Activated naive CD8-positive, alpha-beta T cell treated with anti-CD3 and anti-CD28 coated beads, Interleukin-2, amount 50 U/mL, for 24 hours (primary cell): ENCODE measurements at regions not wholly inside any gene's neighbourhood (a gene's known extent, or its start where the extent isn't known, plus 50 kb on each side); places are given as distances from the start of the nearest gene placed in this dataset.
"Not testable (repeated sequence)": the region's sequence is repeated elsewhere in the genome, so short reads cannot be mapped to it uniquely, and the experiment has no call there.

Source experiments
- ATAC-seq: fragments of 150-1000 bp; cut with Tn5 transposase; one replicate; pipeline ENCODE4 v1.10.0; 2021
- DNase-seq: peaks from one replicate; pipeline ENCODE4 v3.0.0; 2021
- H3K27ac Mint-ChIP-seq: one replicate; pipeline ENCODE4 v1.8.0; 2021; ENCODE audit warnings: mild to moderate bottlenecking, mixed read lengths
- H3K27me3 Mint-ChIP-seq: one replicate; pipeline ENCODE4 v1.8.0; 2021; ENCODE audit warnings: mixed read lengths
- H3K36me3 Mint-ChIP-seq: one replicate; pipeline ENCODE4 v1.8.0; 2021; ENCODE audit warnings: low read depth, mixed read lengths
- H3K4me1 Mint-ChIP-seq: one replicate; pipeline ENCODE4 v1.8.0; 2021; ENCODE audit warnings: mixed read lengths
- H3K4me3 Mint-ChIP-seq: one replicate; pipeline ENCODE4 v1.8.0; 2021; ENCODE audit warnings: mild to moderate bottlenecking, moderate library complexity, mixed read lengths
- H3K9me3 Mint-ChIP-seq: one replicate; pipeline ENCODE4 v1.8.0; 2021; ENCODE audit warnings: mixed read lengths

DNA sequence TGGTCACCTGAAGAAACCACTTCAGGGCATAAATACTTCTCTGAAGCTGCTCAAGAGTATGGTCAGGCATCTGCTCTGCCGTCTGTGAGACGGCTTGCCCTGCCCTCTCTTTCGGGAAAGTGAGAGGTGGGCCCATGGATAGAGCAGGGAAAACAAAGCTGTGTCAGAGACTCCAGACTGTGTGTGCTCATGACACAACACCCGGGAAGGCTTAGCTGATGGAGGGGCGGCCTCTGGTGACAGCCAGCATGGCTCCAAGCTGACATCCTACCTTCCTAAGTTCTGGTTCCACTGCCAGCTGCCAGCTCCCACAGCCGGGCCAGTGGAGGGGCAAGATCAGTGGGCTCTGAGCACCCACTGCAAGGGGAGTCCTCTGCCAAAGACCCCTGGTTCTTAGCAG lies 215.3 kb downstream of the ANKRD30B start:
- no peak overlapping the region for H3K4me3 Mint-ChIP-seq
- H3K36me3 Mint-ChIP-seq = no peaks in the 10 kb centered on the region
- no peaks in the 10 kb centered on the region for H3K9me3 Mint-ChIP-seq
- no peaks in the 10 kb centered on the region for H3K27me3 Mint-ChIP-seq
- no peak for ATAC-seq
- no peaks in the 10 kb centered on the region for H3K4me1 Mint-ChIP-seq
- H3K27ac Mint-ChIP-seq = no peak overlapping the region
- DNase-seq = no peak

DNA sequence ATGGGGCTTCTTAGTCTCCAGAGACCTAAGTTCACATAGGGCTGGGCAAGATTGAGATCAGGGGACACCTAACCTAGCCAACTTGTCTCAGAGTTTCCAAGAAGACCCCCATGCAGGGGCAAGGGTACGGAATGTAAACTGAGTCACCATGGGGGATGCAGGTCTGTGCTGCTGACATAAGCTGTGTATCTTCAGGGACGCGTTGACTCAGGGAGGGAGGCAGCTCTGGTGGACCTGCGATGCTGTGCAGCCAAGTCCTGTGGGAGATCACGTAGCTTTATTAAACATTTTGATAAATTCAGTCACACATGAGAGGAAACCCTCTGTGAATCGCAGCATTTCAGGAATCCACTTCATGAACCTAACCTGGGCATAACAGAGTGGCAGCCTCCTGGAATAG lies 216.0 kb downstream of the ANKRD30B start:
- Mint-ChIP-seq H3K27ac (no peak overlapping the region), H3K4me3 (no peak overlapping the region)

DNA sequence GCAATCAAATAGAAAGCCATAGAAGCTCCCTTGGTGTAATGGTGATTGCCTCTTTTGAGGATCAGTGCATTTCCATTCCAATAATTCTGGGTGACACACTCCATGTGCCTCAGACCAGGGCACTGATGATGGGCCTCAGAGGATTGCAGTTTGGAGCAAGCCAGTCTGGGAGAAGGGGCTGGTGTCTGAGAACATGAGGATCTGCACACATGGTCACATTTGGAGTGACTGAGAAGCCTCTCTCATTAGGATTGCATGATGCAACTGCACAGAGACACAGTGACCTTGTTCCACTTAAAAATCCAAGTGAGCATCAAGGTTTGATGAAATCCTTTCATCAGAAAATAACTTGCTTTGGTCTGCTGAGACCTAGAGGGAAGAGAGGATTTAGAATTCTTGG lies 216.4 kb downstream of the ANKRD30B start:
- no peaks in the 10 kb centered on the region for H3K27me3 Mint-ChIP-seq
- H3K4me1 Mint-ChIP-seq = no peaks in the 10 kb centered on the region
- no peaks in the 10 kb centered on the region for H3K36me3 Mint-ChIP-seq
- H3K4me3 Mint-ChIP-seq = no peak overlapping the region
- ATAC-seq (no peak), DNase-seq (no peak)
- H3K9me3 Mint-ChIP-seq = no peaks in the 10 kb centered on the region
- H3K27ac Mint-ChIP-seq = no peak overlapping the region

More for the DNA sequence above, 216.0 kb downstream of the ANKRD30B start:
- no peak for ATAC-seq
- DNase-seq = no peak
- Mint-ChIP-seq H3K36me3 (no peaks in the 10 kb centered on the region), H3K4me1 (no peaks in the 10 kb centered on the region), H3K27me3 (no peaks in the 10 kb centered on the region), H3K9me3 (no peaks in the 10 kb centered on the region)

DNA sequence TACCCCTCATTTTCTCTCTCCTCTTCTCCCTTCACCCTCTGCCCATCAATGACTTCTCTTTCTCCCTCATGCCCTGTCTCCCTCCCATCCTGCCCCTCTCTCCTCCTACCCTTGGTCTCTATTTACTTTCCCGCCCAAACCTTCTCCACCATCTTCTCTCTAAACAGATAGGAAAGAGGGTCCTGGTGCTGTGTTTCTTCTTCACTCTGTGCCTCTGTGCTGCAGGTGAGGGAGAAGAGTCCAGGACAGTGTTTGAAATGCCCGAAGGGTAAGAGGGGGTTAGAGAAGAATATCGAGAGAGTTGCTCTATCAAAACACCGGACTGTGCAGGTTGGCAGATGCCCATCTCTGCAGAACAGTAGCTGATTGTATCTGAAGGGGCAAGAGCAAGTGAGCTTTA lies 217.0 kb downstream of the ANKRD30B start:
- H3K9me3 Mint-ChIP-seq, H3K36me3 Mint-ChIP-seq, H3K4me3 Mint-ChIP-seq, ATAC-seq, H3K27ac Mint-ChIP-seq, H3K27me3 Mint-ChIP-seq, DNase-seq, H3K4me1 Mint-ChIP-seq: not testable (repeated sequence)

DNA sequence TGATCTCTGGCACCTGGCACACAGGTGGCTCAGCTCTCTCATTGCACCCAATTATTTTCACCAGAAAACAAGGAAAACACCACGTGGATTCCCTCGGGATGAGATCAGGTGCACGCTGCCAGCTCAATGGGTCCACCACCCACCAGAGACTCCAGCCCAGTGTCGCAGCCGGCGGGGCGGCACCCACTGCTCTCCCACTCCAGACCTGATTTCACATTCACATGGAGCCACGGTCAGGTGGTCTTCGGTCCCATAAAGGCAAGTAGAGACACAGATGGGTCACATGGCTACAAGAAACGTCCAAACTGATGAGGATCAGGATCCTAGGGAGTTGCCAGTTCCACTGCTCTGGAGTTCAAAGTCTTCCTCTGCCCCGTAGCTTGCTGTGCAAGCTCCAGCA lies 217.6 kb downstream of the ANKRD30B start:
- no peaks in the 10 kb centered on the region for H3K4me1 Mint-ChIP-seq
- H3K4me3 Mint-ChIP-seq = no peak overlapping the region
- H3K9me3 Mint-ChIP-seq = no peaks in the 10 kb centered on the region
- no peak overlapping the region for H3K27ac Mint-ChIP-seq
- H3K27me3 Mint-ChIP-seq = no peaks in the 10 kb centered on the region
- ATAC-seq (no peak), DNase-seq (no peak)
- H3K36me3 Mint-ChIP-seq = no peaks in the 10 kb centered on the region

DNA sequence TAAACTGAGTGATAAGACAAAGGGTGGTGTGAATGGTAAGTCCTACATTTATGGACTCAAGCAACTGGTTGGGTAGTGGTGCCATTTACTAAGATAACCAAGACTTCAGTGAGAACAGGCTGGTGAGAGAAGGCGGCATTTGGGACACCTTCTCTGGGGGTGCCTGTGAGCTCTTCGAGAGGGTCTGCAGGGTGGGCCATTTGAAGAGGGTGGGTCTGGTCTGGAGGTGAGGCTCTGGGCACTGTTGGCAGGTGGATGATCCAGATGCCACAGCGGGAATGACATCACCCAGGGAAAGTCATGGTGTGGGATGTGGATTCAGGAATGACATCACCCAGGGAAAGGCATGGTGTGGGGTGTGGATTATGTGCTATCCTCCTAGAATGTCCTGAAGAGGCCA lies 219.3 kb downstream of the ANKRD30B start:
- H3K27me3 Mint-ChIP-seq, ATAC-seq, H3K27ac Mint-ChIP-seq, H3K4me3 Mint-ChIP-seq, DNase-seq, H3K9me3 Mint-ChIP-seq, H3K4me1 Mint-ChIP-seq, H3K36me3 Mint-ChIP-seq: not testable (repeated sequence)

DNA sequence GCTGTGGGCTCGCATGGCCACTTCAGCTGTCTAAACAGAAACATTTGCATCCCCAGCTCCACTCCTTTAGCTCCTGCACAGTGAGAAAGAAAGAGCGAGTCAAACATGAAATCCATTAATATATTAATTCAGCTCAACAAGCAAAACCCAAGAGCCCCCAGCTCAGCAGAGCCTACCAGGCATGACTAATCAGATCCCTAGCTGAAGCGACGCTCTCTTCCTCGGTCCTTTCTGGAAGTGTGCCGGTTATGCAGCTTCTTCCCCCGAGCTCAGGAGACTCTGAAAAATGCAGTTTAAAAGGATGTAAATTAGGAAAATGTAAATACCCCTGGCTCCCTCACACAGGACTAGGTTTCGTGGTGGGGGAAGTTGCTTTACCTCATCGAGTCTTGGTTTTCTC lies 221.5 kb downstream of the ANKRD30B start:
- Mint-ChIP-seq H3K9me3 (no peaks in the 10 kb centered on the region), H3K4me3 (no peak overlapping the region), H3K27me3 (no peaks in the 10 kb centered on the region), H3K4me1 (no peaks in the 10 kb centered on the region), H3K36me3 (no peaks in the 10 kb centered on the region), H3K27ac (no peak overlapping the region)
- DNase-seq (no peak), ATAC-seq (no peak)

DNA sequence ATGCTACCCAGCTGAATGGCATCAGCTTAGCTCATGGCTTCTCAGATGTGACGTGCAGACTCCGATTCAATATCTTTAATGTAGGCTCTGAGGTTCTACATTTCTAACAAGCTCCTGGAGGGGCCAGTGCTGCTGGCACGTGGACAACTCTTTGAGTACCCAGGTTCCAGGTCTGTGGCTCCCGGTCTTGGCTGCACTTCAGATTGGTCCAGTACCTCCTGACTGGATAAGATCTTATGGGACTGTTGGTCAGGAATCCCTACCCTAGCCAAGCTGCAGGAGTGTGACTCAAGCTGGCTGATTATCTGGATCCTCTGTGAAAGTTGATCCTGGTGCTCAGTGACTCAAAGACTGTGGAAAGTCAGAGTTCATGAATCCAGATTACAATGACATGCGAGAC lies 222.1 kb downstream of the ANKRD30B start:
- no peak overlapping the region for H3K27ac Mint-ChIP-seq

DNA sequence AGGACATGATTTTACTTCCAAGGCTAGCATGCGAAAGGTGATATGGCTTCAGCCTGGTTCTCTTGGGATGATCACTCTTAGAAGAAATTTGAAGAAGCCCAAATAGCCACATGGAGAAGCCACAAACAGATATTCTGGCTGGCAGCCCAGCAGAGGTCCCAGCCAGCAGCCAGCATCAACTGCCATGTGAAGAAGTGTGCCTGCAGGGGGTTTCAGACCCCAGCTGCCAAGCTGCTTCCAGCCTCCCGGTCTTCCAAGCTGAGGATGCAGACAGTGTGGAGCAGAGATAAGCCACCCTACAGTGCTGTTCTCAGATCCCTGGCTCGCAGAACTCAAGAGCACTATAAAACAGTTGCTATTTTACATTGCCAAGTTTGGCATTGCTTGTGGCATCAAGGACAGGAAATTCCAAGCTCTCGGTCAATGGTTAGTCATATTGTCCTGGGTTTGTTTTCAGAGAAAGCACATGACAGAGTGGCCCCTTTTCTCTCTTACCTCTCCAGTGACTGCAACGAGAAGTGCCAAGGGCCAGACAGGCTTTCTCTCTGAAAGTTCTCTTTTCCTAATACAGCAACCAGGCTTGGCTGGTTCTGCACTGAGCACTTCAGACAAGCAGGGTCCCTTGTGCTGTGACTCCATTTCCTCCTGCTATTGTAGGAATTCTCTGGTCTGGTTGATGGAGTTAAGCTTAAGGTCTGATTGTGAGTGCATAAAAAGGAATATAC lies 223.7 kb downstream of the ANKRD30B start:
- DNase-seq (no peak), ATAC-seq (no peak)
- Mint-ChIP-seq H3K4me3 (no peak overlapping the region), H3K4me1 (no peaks in the 10 kb centered on the region), H3K36me3 (no peaks in the 10 kb centered on the region), H3K9me3 (no peaks in the 10 kb centered on the region), H3K27ac (no peak overlapping the region), H3K27me3 (no peaks in the 10 kb centered on the region)

More for the DNA sequence above, 222.1 kb downstream of the ANKRD30B start:
- no peaks in the 10 kb centered on the region for H3K9me3 Mint-ChIP-seq
- H3K4me1 Mint-ChIP-seq = no peaks in the 10 kb centered on the region
- DNase-seq (no peak), ATAC-seq (no peak)
- no peak overlapping the region for H3K4me3 Mint-ChIP-seq
- no peaks in the 10 kb centered on the region for H3K36me3 Mint-ChIP-seq
- H3K27me3 Mint-ChIP-seq = no peaks in the 10 kb centered on the region

DNA sequence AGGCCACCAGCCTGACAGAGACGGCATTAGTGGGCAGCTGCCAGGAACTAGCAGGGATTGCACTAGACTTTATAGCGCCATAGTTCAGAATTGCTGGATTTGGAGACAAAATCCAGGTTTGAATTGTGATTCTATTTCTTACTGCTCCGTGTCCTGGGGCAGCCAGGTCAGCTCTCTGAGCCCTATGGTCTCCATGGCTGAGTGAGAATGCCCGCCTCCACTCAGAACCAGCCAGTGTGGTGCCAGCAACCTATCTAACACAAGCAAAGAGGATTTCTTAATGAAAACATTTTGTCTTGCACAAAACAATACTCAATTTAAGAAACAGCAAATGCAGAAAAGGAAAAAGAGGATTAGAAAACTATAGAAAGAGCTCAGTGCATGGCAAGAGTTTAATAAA lies 225.4 kb downstream of the ANKRD30B start:
- not testable (repeated sequence) for DNase-seq, H3K9me3 Mint-ChIP-seq, H3K4me1 Mint-ChIP-seq, H3K27ac Mint-ChIP-seq, H3K4me3 Mint-ChIP-seq, ATAC-seq, H3K27me3 Mint-ChIP-seq, H3K36me3 Mint-ChIP-seq

DNA sequence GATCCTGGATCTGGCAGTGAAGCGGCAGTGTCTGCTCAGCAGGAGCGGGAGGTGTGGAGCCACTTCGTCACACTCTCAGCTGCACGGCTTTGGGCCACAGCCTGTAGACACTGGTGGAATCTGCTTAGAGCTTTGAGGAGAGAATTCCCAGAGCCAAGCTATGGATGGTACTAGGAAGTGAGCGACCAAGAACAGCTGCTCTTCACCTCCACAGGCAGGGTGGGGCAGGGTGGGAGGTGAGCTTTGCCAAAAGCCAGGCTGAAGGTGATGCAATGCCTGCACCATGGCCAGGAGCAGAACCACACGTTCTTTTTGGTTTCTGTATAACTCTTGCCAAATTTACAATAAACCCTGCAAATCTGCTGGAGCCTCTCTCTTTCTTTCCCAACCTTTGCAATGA lies 226.1 kb downstream of the ANKRD30B start:
- Mint-ChIP-seq H3K27ac (no peak overlapping the region), H3K9me3 (no peaks in the 10 kb centered on the region), H3K4me3 (no peak overlapping the region), H3K36me3 (no peaks in the 10 kb centered on the region), H3K27me3 (no peaks in the 10 kb centered on the region), H3K4me1 (no peaks in the 10 kb centered on the region)
- ATAC-seq = no peak
- no peak for DNase-seq

DNA sequence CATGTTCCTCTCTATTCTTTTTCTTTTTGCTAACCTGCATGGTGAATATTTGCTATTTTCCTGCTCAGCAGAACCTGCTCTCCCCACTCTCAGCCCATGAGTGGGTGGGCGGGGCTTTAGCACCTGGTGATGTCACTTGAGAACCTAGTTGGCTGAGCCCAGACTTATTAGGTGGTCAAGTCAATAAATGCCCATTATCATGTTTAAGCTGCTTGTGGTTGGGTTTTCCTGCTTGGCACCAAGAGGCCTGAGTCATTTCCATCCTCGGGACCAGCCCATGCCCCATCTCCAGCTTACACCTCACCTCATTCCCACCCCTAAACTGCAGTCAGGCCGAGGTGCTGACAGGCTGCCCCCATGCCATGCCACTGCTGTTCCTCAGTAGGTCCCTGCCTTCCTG lies 226.6 kb downstream of the ANKRD30B start:
- H3K4me3 Mint-ChIP-seq = no peak overlapping the region
- ATAC-seq = no peak
- no peaks in the 10 kb centered on the region for H3K4me1 Mint-ChIP-seq
- no peak overlapping the region for H3K27ac Mint-ChIP-seq
- H3K36me3 Mint-ChIP-seq = no peaks in the 10 kb centered on the region
- H3K27me3 Mint-ChIP-seq = no peaks in the 10 kb centered on the region
- no peaks in the 10 kb centered on the region for H3K9me3 Mint-ChIP-seq
- DNase-seq = no peak

DNA sequence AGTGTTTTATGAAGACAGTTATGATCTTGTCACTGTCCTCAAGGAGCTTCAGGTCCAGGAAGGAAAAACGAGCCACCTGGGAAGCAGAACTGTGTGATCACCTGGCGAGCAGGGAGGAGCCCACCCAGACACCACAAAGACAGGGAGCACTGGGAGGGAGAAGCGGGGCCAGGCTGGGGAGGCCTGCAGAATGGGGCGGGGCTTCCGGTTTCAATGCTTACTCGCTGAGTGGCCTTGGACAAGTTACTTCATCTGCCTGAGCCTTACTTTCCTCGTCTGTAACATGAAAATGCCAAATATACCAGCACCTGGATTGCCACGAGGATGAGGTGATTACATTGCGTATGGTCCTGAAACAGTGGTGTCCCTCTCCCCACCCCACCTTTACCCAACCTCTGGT lies 227.5 kb downstream of the ANKRD30B start:
- Mint-ChIP-seq H3K9me3 (no peaks in the 10 kb centered on the region), H3K27me3 (no peaks in the 10 kb centered on the region), H3K4me3 (no peak overlapping the region), H3K36me3 (no peaks in the 10 kb centered on the region), H3K4me1 (no peaks in the 10 kb centered on the region), H3K27ac (no peak overlapping the region)
- ATAC-seq (no peak), DNase-seq (no peak)

DNA sequence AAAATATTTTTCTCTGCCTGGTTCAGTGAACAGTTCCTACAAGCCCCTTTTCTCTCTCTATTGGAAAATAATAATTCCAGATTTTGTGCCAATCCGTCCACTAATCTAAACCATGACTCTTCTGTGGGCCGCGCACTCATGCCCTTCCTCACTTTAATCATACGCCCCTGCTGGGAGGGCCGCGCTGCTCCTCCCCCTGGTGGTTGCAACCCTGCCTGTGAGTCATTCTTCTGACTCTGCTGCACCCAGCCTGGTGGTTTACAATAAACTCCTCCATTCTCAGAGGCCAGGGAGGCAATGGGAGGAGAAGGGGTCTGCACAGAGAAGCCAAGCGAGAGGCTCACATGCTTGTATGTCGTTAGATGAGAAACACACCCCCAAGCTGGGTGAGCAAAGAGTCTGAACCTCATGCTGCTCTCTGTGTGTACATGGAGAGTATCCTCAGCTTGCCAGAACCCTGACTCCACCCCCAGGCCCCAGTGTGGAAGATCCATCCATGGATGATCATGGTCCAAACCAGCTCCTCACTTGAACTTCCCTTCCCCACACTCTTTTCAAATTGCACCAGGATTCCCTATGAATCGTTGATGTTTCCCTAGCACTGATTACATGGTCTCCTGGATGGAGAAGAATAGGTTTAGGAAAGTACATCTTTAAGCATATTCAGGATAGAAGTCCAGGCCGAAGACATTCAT lies 228.9 kb downstream of the ANKRD30B start:
- DNase-seq = no peak
- Mint-ChIP-seq H3K4me1 (no peaks in the 10 kb centered on the region), H3K36me3 (no peaks in the 10 kb centered on the region), H3K4me3 (no peak overlapping the region), H3K27me3 (no peaks in the 10 kb centered on the region), H3K9me3 (no peaks in the 10 kb centered on the region), H3K27ac (no peak overlapping the region)
- no peak for ATAC-seq

DNA sequence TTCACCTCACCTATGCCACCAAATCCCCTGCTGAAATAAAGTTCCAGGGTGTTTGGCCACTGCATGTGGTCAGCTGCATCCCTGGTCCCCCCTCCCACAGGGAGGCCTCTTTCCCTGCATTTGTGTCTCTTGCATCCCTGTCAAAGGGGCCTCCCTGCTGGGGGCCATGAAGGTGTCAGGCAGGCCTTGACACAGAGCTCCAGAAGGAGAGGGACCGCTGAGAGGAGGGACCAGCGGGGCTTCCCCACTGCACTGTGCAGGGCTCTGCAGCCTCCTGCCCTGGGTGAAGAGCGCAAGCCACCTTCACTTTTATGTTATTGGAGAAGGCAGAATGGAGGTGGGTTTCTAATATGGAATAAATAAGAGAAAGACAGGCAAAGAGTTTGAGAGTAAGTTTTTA lies 230.2 kb downstream of the ANKRD30B start:
- Mint-ChIP-seq H3K36me3 (no peaks in the 10 kb centered on the region), H3K9me3 (no peaks in the 10 kb centered on the region), H3K27ac (no peak overlapping the region), H3K4me3 (no peak overlapping the region), H3K4me1 (no peaks in the 10 kb centered on the region), H3K27me3 (no peaks in the 10 kb centered on the region)
- ATAC-seq = no peak
- no peak for DNase-seq
